HG03439 (cell line): ENCODE measurements at regions not wholly inside any gene's neighbourhood (a gene's known extent, or its start where the extent isn't known, plus 50 kb on each side); places are given as distances from the start of the nearest gene placed in this dataset.

Experiments used
- ATAC-seq: cut with Tn5 transposase; IDR thresholded peaks from one replicate; pipeline ENCODE4 v1.9.1; 2021; ENCODE audit warnings: mild to moderate bottlenecking, moderate library complexity; ENCODE audit not compliant: unreplicated experiment

DNA sequence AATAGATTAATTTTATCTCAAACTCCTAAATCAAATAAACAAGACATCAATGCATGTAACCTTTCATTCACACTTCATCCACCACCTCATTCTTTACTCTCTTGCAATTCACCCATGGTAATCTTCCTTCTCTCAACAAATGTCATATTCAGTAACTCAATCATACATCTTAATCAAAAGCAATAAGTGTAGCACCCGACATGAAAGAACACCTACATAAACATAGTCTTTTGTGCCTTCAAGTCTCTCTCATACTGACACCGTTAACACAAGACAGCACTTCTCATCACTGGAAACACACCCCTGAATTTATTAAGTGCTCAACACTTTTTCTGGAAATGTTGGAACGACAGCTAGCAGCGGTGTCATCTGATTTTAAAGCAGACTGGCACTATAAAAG lies 225.9 kb downstream of the TTLL7 start:
- ATAC-seq, result no peak

DNA sequence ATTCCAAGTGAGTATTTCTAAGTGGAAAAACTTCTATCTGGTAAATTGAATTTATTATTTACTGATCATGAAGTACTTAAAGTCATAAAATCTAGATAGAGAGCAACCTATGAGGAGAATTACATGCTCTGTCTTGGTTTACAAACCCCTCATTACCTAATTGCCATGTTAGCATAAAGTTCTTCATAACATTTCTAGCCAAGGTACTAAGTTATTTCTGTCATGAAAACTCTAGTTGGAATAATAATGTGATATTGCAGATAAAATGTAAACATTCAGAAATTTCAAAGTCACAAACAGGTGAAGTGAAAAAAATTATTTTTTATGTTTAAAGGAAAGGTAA lies 228.6 kb downstream of the TTLL7 start:
- ATAC-seq, result no peak

DNA sequence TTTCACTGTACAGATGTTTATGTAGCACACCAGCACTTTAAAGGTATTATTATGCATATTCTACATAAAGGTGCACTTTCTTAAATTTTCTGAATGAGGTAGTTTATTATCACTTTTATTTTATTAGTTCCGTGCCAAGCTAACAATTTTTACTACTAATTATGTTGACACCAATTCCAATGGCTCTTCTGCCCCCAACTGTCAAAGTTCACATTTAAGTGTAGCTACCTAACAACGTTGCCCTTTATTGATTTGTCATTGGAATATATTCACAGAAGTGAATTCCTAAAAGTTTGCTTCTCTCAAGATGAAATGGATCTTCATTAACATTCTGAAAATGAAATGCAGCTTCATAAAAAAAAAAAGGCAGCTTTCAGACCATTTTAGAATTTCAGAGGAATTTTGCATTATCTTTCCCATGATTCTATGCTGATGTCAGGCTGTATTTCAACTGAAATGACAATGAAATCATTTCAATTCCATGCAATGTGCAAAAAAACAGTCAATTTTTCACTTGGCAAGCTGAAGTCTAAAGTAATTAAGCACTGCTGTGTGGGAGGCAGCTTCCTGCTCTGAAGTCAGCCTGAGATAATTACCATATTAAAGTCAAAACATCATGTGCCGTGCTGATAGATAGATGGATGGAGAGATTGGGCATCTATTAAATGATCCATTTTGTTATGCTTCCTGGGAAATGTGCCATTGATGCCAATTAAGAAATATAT lies 229.2 kb downstream of the TTLL7 start:
- ATAC-seq, result no peak

DNA sequence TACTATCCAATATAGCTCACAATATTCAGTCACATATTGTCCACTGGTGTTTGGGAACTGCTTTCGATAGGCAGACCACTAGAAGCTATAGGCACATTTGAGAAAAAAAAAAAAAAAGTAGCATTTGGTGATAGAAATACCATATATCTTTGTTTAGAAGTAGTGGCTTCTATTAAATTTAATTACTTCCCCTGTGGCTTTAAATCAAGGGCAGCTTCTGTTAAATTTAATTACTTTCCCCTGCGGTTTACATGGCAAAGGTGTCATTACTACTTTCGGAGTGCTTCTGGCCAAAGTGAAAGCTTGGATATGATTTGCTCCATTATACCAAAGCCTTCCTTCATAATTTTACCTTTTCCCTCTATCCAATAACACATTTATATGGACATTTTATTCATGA lies 229.9 kb downstream of the TTLL7 start:
- ATAC-seq, result no peak

- ATAC-seq, result no peak
Measured at GRCh38 chr1:83766241-83766691, 232.7 kb downstream of the TTLL7 start.

GRCh38 chr1:83765125-83765524 lies 233.8 kb downstream of the TTLL7 start:
- no peak for ATAC-seq

DNA sequence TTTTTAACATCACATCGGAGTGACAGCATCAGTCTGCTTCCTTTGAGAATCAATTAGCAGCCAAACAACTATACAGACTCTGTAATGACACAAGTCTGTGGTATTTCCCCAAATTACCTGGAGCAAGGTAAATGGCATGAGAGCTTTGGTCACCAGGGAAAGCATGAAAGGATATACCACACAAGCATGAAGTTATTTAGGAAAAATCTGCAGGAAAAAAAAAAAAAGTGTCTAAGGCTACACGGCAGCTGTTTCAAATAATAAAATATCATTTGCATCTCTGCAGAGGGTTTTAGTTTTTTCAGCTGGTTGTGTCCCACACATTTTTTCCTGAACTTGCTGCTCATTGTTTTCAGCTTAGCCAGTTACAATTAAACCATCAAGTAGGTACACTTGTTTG lies 234.7 kb downstream of the TTLL7 start:
- no peak for ATAC-seq

DNA sequence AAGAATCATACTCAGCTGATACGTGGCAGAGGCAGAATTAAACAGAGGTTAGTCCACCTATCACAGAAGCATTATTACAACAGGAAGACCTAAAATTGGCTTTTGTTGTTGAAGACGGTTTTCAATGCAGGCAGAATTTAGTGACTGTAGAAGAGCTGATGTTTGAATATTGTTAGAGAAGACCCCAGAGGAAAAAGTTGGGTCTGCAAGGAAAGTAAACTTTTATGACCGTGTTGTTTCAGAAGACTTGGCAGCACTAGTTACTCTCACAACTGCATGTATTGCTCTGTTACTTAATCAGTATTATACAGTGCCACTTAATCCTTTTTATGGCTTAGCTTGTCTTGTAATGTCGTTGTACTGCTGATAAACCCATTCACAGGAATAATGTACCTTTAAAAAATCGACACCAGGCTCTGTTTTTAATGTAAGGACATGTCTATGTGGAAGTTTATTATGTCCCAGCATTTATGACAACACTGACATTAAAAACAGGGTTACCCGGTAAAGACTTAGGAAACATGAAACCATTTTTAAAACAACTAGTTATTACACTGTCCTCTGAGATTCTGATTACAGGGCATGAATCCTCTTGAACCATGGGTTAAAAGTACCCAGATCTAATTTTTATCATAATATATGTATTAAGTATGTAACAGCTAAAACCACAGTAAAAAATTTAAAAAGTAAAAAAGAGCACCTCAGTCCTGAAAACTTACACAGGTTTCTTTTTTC lies 235.4 kb downstream of the TTLL7 start:
- ATAC-seq, result no peak

DNA sequence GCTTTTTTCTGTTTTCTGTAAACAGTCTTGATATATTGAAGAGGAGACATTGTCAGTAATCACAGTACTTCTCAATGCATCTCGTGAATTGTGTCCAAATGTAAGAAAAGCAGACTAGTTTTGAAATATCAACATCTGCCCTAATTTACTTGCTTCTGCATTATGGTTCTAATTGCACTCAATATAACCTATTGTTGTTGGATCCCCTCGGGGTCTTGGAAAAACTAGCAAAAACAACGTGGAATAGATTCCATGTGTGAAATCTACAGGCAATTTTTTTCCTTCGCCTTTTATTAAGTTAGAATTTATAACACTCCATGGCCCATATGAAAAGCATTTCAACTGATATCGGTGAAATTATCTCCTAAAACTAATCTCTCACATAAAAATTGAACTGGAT lies 236.5 kb downstream of the TTLL7 start:
- ATAC-seq, result no peak

DNA sequence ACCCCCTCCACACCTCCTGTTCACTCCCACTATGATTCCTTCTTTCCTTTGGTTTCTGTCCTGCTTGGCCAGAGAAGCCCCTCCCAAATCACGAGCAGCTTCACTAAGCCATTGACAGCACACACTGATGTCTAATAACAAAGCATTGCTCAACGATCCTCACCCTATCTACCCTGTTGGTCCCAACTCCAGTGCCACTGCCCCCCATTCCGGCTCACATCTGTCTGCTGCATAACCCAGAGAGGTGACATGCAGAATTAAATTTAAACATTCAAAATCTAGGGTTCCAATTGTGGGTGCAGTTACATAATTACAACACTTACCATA lies 236.9 kb downstream of the TTLL7 start:
- no peak for ATAC-seq

GRCh38 chr1:83761167-83762038 lies 237.5 kb downstream of the TTLL7 start:
- ATAC-seq, result peak; percentile 99

DNA sequence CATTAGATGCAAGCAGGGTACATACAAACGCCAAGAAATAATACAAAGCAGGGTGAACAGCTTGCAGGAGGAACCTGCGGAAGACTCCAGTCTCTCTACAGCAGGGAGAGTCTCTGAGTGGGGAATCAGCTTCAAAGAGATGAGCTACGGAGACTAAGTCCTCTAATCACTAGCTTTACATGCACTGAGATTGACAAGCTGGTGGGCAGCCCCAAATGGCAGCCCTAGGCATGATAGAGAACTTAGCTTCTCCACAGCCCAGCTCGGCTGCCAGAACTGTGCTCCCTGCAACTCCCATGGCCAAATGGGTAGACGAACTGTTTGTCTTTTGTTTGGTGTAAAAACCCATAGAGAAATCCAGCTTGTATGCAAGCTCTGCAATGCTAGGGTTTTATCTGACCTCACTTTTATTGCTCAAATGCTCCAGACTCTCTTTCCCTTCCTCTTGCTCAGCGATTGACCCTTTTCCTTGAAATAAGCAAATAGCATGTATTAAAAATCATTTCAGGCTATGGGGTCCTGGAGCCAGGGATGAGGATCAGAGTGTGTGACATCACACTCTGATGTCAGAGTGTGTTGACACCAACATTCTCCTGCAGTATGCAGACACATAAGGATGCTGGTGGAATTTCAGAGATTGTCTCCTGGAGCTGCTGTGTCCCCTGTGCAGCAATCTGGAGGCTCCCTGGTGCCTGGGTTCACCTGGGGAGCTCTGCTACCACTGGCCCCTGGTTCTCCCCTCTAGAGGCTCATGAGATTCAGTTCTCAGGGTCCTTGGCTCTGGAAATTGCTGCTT lies 238.5 kb downstream of the TTLL7 start:
- ATAC-seq, result no peak

DNA sequence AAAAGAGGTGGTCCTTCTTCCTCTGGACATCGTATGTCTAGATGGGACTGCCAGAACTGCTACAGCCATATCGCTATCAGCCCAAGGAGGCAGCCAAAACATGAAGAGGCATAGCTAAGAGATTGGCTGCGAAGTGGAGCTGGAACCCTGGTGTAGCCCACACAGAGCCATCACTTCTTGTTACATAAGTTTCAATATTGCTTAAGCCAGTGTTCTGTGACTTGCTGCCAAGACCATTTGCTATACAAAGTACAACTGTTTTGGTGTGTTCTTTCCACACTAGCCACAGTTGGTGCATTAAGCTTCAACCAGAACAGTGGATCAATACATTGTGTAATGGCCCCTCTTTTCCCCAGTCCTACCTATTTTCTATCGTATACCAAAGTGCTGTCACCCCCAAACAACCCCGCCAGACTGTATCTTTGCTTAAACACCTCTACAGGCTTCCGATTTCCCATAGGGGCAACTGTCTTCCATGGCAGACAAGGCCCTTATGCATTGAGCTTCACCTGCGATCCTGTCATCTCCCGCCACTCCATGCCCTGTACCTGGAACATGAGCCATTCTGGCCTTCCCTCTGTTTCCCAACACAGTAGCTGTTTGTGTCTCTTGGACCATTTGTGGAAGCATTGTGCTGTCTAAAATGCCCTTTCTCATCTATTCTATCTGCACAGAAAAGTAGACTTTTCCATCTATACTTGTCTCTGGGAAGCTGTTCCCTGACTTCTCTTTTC lies 241.8 kb downstream of the TTLL7 start:
- ATAC-seq, result no peak

GRCh38 chr1:83751602-83752001 lies 247.3 kb downstream of the TTLL7 start:
- no peak for ATAC-seq

DNA sequence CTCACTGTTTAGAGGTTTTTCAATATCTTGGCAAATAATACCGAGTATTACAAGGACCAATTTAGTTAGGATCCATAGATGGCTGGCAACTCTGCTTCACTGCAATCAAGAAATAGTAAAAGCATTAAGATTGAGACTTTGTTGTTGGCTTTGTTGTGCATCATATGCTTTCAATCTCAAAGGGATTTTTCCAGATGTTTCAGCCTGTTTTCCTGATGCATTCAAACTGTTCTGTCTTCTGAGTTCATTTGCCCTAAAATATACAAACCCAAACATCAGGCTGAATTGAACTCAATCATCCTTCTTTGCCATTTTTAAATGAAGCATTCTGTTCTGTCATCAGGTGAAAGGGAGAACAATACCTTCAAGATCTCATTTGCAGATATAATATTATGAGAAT lies 248.7 kb downstream of the TTLL7 start:
- ATAC-seq, result no peak

DNA sequence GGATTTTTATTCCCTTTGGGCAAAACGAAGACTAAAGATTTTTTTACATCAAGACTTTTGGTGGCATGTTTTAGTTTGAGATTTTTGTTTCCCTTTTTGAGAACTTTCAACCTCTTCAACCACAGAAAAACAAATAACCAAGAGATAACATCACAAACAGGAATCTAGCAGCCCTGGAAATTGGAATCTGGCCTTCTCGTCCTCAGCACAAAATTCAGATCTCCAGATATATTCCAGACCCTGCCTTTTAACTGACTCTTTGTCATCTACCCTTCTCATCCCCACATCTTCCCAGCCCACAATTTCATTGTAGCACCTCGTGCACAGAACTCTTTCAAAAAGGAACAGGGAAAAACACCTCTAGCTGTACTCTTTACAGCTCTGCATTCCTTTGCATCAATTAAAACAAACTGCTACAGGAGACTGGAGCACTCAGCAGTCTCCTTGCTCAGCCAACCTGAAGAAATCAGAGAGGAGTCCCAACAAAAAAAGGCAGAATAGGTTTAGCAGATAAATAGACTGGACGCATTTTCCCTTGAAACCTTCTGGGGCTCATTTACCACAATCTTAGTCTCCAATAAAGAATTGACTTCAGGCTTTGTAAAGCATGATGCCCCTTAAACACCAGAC lies 251.0 kb downstream of the TTLL7 start:
- no peak for ATAC-seq

DNA sequence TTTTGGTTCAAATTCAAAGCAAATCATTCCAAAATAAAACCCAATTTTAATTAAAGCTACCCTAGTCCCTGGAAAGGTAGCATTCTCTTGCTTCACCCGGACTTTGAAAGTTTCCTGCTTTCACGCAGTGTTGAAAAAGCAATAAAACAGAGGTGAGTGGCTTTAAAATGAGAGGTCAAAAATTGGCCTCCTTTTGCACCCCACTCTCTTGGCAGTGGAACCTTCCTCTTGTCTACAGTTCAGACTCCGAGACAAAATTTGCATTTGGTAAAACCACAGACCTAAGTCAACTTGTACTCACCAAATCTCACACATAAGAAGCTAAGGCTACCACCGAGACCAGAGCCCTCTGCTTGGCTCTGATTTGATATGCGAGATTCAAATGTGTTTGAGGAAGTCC lies 252.7 kb downstream of the TTLL7 start:
- ATAC-seq, result peak; percentile 76

DNA sequence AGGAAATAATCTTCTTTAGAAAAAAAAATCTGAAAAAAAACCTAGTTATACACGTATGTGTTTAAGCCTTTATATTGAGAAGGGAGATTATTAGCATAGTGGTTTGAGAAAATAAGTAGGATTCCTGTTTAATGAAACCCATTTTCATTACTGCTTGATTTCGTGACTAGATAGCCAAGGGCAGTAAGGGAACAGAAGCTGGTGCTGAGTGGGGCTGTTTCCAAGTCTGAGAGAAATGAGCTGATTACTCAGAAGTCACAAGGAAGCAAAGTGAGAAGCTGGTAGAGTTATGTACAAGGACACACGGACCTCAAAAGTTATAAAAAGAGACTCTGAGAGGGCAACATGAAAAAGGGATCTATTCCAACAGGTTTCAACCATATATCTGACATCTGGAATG lies 256.5 kb downstream of the TTLL7 start:
- ATAC-seq, result no peak

DNA sequence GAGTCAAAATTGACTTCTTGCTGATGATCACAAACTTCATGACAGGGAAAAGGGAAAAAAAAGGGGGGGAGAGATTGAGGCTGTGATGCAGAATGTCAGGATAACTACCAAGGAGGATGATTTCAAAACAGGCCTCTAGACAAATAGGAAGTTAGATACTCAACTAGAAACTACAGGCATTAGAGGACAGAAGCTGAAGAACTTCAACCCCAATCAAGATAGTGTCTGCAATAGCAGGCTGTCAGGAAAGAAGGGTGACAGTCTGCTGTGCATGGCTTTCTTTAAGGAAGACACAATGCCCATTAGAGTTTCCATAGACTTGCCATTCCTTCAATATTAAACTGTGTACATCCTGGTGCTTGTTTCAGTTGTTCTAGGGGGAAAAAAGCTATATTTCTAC lies 257.2 kb downstream of the TTLL7 start:
- ATAC-seq, result no peak

- ATAC-seq, result no peak
Measured at GRCh38 chr1:83741348-83741747, 257.6 kb downstream of the TTLL7 start.
